Nephron progenitor cell (in vitro differentiated cells): ENCODE measurements at regions not wholly inside any gene's neighbourhood (a gene's known extent, or its start where the extent isn't known, plus 50 kb on each side); places are given as distances from the start of the nearest gene placed in this dataset.

ENCODE experiments used
- DNase-seq: peaks from one replicate; pipeline ENCODE4 v3.0.0; 2021
- H3K27ac Mint-ChIP-seq: 2 replicates; pipeline ENCODE4 v1.8.0; 2021; ENCODE audit warnings: mild to moderate bottlenecking, moderate library complexity, mixed read lengths
- H3K27me3 Mint-ChIP-seq: 2 replicates; pipeline ENCODE4 v1.8.0; 2021; ENCODE audit warnings: mild to moderate bottlenecking, low read depth, mixed read lengths; ENCODE audit not compliant: poor library complexity
- H3K36me3 Mint-ChIP-seq: 2 replicates; pipeline ENCODE4 v1.8.0; 2021; ENCODE audit warnings: low read depth, mixed read lengths
- H3K4me1 Mint-ChIP-seq: 2 replicates; pipeline ENCODE4 v1.8.0; 2021; ENCODE audit warnings: mixed read lengths
- H3K4me3 Mint-ChIP-seq: 2 replicates; pipeline ENCODE4 v1.8.0; 2021; ENCODE audit warnings: mild to moderate bottlenecking, moderate library complexity, mixed read lengths
- H3K9me3 Mint-ChIP-seq: 2 replicates; pipeline ENCODE4 v1.8.0; 2021; ENCODE audit warnings: mild to moderate bottlenecking, moderate library complexity, mixed read lengths
- TF ChIP-seq, protein P1 (sequence below): fragments of 200-600 bp; sonication (generic); IDR thresholded peaks from 2 replicates; pipeline ENCODE4 v1.5.0; 2021; ENCODE audit warnings: antibody characterized with exemption

DNA sequence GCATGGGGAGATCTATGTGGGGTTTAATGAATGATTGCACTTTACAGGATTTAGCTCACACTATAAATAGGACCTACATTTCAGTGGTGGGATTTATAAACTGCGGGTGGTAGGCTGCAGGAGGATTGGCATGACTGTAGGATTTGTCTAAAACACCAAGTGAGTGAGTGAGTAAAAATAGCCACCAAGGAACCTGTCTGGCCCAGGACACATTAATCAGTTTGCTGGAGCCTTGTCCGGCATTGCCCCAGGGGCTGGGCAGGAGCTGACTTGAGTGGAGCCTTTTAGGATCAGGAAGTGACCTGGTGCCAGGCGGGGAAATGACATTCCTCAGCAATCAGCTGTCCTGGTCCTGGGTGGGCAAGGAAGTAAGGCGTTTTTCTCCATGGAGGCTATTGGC, 193.9 kb upstream of the ADRA1D start:
- no peak for DNase-seq

DNA sequence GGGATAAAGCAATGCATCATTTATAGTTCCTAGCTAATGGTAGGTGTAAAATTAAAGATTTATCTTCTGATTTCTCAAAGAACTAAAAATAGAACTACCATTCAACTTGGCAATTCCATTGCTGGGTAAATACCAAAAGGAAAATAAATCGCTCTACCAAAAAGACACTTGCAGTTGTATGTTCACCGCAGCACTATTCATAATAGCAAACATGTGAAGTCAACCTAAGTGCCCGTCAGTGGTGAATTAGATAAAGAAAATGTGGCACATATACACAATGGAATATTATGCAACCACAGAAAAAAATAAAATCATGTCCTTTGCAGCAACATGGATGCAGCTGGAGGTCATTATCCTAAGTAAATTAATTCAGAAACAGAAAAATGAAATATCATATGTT, 192.8 kb upstream of the ADRA1D start:
- H3K9me3 Mint-ChIP-seq, result peaks cover 3% of the 10 kb centered on the region
- H3K4me1 Mint-ChIP-seq, result peaks cover 9% of the 10 kb centered on the region
- DNase-seq, result no peak
- H3K27me3 Mint-ChIP-seq, result peaks cover 9% of the 10 kb centered on the region
- no peaks in the 10 kb centered on the region for H3K36me3 Mint-ChIP-seq
- H3K4me3 Mint-ChIP-seq, result no peak overlapping the region
- no peak overlapping the region for H3K27ac Mint-ChIP-seq
- TF ChIP-seq, protein P1, sequence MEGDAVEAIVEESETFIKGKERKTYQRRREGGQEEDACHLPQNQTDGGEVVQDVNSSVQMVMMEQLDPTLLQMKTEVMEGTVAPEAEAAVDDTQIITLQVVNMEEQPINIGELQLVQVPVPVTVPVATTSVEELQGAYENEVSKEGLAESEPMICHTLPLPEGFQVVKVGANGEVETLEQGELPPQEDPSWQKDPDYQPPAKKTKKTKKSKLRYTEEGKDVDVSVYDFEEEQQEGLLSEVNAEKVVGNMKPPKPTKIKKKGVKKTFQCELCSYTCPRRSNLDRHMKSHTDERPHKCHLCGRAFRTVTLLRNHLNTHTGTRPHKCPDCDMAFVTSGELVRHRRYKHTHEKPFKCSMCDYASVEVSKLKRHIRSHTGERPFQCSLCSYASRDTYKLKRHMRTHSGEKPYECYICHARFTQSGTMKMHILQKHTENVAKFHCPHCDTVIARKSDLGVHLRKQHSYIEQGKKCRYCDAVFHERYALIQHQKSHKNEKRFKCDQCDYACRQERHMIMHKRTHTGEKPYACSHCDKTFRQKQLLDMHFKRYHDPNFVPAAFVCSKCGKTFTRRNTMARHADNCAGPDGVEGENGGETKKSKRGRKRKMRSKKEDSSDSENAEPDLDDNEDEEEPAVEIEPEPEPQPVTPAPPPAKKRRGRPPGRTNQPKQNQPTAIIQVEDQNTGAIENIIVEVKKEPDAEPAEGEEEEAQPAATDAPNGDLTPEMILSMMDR, result no peak

More for the DNA sequence above, 193.9 kb upstream of the ADRA1D start:
- Mint-ChIP-seq H3K36me3 (no peaks in the 10 kb centered on the region), H3K9me3 (peaks cover 7% of the 10 kb centered on the region), H3K4me1 (peaks cover 9% of the 10 kb centered on the region), H3K4me3 (no peak overlapping the region), H3K27me3 (peaks cover 9% of the 10 kb centered on the region), H3K27ac (no peak overlapping the region)
- TF ChIP-seq, protein P1, result no peak

DNA sequence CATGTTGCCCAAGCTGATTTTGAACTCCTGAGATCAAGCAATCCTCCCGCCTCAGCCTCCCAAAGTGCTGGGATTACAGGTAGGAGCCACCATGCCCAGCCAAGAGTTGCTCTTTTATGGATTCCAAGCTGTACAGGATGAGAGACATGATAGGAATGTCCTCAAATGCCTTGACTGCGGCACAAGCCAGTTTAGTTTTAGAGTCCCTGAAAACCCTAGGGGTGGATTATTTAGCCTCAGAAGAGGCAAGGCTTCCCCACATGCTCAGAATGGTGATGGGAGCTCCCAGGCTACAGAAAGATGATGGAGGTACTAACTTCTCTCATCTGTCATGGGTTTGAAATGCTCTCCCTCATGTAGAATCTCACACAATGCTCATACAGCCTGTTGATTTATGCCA, 192.1 kb upstream of the ADRA1D start:
- Mint-ChIP-seq H3K4me3 (no peak overlapping the region), H3K27me3 (peaks cover 8% of the 10 kb centered on the region), H3K27ac (no peak overlapping the region), H3K4me1 (peaks cover 13% of the 10 kb centered on the region), H3K36me3 (no peaks in the 10 kb centered on the region), H3K9me3 (no peaks in the 10 kb centered on the region)
- TF ChIP-seq, protein P1, result no peak
- DNase-seq, result no peak

DNA sequence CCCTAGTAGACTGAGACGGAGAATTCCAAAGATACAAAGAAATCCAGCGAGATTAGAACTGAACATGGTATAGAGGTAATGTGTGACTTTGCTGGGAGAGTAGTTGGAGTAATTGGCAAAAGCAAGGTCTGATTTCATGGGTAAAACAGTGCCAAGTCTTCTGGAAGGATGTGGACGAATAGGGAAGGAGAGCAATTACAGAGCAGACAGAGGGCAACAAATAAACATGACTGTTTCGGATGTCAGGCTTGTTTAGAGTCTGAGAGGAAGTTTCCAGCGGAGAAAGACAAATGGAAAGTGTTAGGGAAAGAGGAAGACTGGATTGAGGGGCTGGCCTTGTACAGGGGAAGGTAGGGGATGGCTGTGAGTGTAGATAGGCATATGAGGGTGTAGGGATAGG, 190.4 kb upstream of the ADRA1D start:
- TF ChIP-seq, protein P1, result no peak
- peaks cover 7% of the 10 kb centered on the region for H3K27me3 Mint-ChIP-seq
- no peak overlapping the region for H3K27ac Mint-ChIP-seq
- DNase-seq, result no peak
- H3K4me1 Mint-ChIP-seq, result peaks cover 10% of the 10 kb centered on the region
- H3K36me3 Mint-ChIP-seq, result no peaks in the 10 kb centered on the region
- H3K4me3 Mint-ChIP-seq, result no peak overlapping the region
- no peaks in the 10 kb centered on the region for H3K9me3 Mint-ChIP-seq

DNA sequence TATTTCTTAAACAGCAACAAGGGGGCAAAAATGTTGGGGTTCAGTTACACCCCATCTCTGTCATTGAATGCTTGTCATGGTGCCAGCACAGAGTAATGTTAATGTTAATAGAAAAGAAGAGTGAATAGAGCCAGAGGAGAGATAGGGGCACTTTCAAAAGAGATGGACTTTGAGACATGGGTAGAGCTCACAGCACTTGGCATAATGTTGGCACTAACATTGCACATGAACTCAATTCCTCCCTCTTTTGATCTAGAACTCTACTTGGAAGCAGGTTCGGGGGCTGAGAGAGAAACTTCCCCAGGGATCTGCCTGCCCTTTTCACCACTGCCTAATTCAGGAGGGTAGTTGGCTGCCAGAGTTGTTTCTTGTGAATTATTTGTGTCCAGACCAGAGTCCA, 188.0 kb upstream of the ADRA1D start:
- TF ChIP-seq, protein P1, result no peak
- H3K4me1 Mint-ChIP-seq, result peaks cover 11% of the 10 kb centered on the region
- H3K9me3 Mint-ChIP-seq, result no peaks in the 10 kb centered on the region
- no peaks in the 10 kb centered on the region for H3K36me3 Mint-ChIP-seq
- peaks cover 3% of the 10 kb centered on the region for H3K27me3 Mint-ChIP-seq
- no peak for DNase-seq
- H3K4me3 Mint-ChIP-seq, result no peak overlapping the region
- H3K27ac Mint-ChIP-seq, result no peak overlapping the region

DNA sequence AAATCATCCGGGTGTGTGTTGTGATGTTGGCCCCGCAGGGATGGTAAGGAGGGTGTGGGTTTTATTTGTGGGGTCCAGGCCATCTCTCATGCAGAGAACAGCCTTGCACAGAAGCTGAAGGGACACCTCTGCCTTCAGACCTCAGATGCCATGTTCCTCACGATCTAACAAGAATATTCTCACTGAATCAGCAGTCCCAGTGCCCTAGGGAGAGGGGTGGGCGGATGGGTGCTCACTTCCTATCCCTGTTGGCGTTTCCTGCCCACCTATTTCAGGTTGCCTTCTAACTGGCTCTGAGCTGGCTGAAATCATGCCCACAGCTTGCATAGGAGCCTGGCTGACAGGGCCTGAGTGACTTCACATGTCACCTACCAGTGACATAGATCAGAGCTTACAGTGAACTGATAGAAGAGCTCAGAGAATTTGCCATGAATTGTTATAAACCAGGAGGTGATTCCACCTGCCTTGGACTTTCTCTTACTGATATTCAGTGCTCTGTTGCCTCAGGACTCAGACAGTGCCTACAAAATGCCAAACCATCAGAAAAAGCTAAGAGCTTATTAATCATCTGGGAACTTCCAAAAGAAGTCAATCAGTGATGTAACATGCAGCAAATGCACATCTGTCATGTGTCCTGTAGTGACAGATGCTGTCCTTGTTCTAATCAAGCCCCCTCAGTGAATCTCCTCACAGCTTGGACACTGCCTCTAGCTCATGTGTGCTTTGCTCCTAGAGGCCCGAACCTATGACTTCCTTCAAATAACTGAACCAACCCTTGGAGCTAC, 186.8 kb upstream of the ADRA1D start:
- Mint-ChIP-seq H3K4me3 (no peak overlapping the region), H3K9me3 (no peaks in the 10 kb centered on the region), H3K36me3 (no peaks in the 10 kb centered on the region), H3K27me3 (peaks cover 3% of the 10 kb centered on the region), H3K4me1 (peaks cover 14% of the 10 kb centered on the region), H3K27ac (no peak overlapping the region)
- TF ChIP-seq, protein P1, result no peak
- no peak for DNase-seq
